GM18511 (cell line): ENCODE measurements at regions not wholly inside any gene's neighbourhood (a gene's known extent, or its start where the extent isn't known, plus 50 kb on each side); places are given as distances from the start of the nearest gene placed in this dataset.
"Not testable (repeated sequence)": the region's sequence is repeated elsewhere in the genome, so short reads cannot be mapped to it uniquely, and the experiment has no call there.

Experiments used
- ATAC-seq: cut with Tn5 transposase; IDR thresholded peaks from one replicate; pipeline ENCODE4 v1.9.1; 2021; ENCODE audit warnings: mild to moderate bottlenecking, moderate library complexity; ENCODE audit not compliant: unreplicated experiment

- no peak for ATAC-seq
Observed at GRCh38 chr1:192862271-192862670, 53.4 kb downstream of the RGS2 start.

- ATAC-seq, result no peak
Observed at GRCh38 chr1:192866241-192866868, 57.5 kb downstream of the RGS2 start.

- no peak for ATAC-seq
Observed at GRCh38 chr1:192867180-192867579, 58.3 kb downstream of the RGS2 start.

GRCh38 chr1:192869308-192869940, 60.6 kb downstream of the RGS2 start:
- no peak for ATAC-seq

- no peak for ATAC-seq
Observed at GRCh38 chr1:192872010-192872409, 63.2 kb downstream of the RGS2 start.

- ATAC-seq, result no peak
Observed at GRCh38 chr1:192873836-192874235, 65.0 kb downstream of the RGS2 start.

- ATAC-seq, result no peak
Observed at GRCh38 chr1:192876633-192877032, 67.8 kb downstream of the RGS2 start.

GRCh38 chr1:192877283-192877886, 68.5 kb downstream of the RGS2 start:
- ATAC-seq, result peak; percentile 62

- no peak for ATAC-seq
Observed at GRCh38 chr1:192878249-192878648, 69.4 kb downstream of the RGS2 start.

GRCh38 chr1:192879406-192879805, 70.6 kb downstream of the RGS2 start:
- no peak for ATAC-seq

- no peak for ATAC-seq
Observed at GRCh38 chr1:192880231-192880630, 71.4 kb downstream of the RGS2 start.

- no peak for ATAC-seq
Observed at GRCh38 chr1:192884241-192884640, 75.4 kb downstream of the RGS2 start.

- not testable (repeated sequence) for ATAC-seq
Observed at GRCh38 chr1:192885387-192885786, 76.5 kb downstream of the RGS2 start.

GRCh38 chr1:192887426-192887825, 78.6 kb downstream of the RGS2 start:
- no peak for ATAC-seq

GRCh38 chr1:192888574-192888973, 79.7 kb downstream of the RGS2 start:
- no peak for ATAC-seq

GRCh38 chr1:192889082-192889481, 80.2 kb downstream of the RGS2 start:
- no peak for ATAC-seq

GRCh38 chr1:192890134-192890533, 81.3 kb downstream of the RGS2 start:
- no peak for ATAC-seq

- ATAC-seq, result no peak
Observed at GRCh38 chr1:192892934-192893333, 84.1 kb downstream of the RGS2 start.

GRCh38 chr1:192895487-192895886, 86.6 kb downstream of the RGS2 start:
- ATAC-seq, result not testable (repeated sequence)

GRCh38 chr1:192896376-192896775, 87.5 kb downstream of the RGS2 start:
- ATAC-seq, result no peak

GRCh38 chr1:192901500-192901899, 92.7 kb downstream of the RGS2 start:
- no peak for ATAC-seq

GRCh38 chr1:192903142-192903541, 94.3 kb downstream of the RGS2 start:
- ATAC-seq, result no peak
